HG03064 (cell line): ENCODE measurements at regions not wholly inside any gene's neighbourhood (a gene's known extent, or its start where the extent isn't known, plus 50 kb on each side); places are given as distances from the start of the nearest gene placed in this dataset.
A peak's percentile ranks its signal among the peaks of the same experiment; 100 is the strongest.

Experiments
- ATAC-seq: cut with Tn5 transposase; IDR thresholded peaks from one replicate; pipeline ENCODE4 v1.9.1; 2021; ENCODE audit warnings: low read depth; ENCODE audit not compliant: unreplicated experiment

DNA sequence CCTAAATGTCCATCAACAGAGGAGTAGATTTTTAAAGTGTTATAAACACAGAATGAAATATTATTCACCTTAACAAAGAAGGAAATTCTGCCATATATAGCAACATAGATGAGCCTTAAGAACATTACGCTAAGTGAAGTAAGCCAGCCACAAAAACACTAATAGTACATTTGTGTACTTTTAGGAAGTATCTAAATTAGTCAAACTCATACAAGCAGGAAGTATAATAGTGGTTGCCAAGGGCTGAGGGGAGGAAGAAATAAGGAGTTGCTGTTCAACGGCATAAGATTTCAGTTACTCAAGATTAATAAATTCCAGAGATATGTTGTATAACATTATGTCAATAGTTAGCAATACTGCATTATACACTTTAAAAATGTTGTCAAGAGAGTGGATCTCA lies 181.7 kb upstream of the ZC3H12C start:
- no peak for ATAC-seq

GRCh38 chr11:109914038-109914437 lies 179.2 kb upstream of the ZC3H12C start:
- no peak for ATAC-seq

- no peak for ATAC-seq
Measured at GRCh38 chr11:109914809-109915653, 178.2 kb upstream of the ZC3H12C start.

GRCh38 chr11:109926941-109927340 lies 166.3 kb upstream of the ZC3H12C start:
- ATAC-seq = no peak

- ATAC-seq = no peak
Measured at GRCh38 chr11:109929308-109929707, 163.9 kb upstream of the ZC3H12C start.

- no peak for ATAC-seq
Measured at GRCh38 chr11:109933126-109933525, 160.1 kb upstream of the ZC3H12C start.

- ATAC-seq = no peak
Measured at GRCh38 chr11:109934151-109934550, 159.0 kb upstream of the ZC3H12C start.

DNA sequence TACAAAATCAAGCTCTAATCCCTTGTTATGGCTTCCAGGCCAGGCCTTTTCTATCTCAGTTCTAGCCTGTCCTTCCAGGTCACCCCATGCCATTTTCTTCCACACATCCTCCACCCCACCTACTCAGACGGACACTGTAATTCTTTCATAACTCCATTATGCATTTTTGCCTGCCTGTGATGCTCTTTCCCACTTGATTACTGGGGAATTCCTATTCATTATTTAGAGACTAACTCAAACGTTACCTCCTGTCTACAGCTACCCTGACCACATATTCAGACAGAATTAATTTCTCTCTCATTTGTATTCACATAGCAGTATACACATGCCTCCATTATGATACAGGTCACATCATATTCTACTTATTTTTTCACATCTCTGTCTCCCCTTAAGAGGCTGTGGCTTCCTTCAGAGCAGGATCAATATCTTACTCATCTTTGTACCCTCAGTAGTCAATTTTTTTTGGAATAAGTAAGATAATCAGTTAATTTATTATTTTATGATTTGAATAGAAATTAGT lies 156.5 kb upstream of the ZC3H12C start:
- no peak for ATAC-seq

DNA sequence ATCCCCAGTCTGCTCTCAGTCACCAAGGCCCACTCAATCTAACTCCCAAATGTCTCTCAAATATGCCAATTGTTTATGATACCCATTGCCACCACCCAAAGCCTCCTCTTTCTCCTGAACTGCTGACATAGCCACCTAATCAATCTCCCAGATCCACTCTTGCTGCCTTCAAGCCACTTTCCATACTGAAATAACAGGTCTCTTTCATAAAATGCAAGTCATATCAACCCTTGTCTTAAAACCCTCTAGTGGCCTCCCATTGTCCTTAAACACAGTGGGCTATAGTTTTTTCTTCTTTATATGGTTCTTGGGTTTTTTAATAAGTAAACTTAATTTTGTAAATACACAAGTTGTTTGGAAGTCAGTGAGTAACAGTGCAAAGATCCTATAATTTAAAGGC lies 155.2 kb upstream of the ZC3H12C start:
- no peak for ATAC-seq

DNA sequence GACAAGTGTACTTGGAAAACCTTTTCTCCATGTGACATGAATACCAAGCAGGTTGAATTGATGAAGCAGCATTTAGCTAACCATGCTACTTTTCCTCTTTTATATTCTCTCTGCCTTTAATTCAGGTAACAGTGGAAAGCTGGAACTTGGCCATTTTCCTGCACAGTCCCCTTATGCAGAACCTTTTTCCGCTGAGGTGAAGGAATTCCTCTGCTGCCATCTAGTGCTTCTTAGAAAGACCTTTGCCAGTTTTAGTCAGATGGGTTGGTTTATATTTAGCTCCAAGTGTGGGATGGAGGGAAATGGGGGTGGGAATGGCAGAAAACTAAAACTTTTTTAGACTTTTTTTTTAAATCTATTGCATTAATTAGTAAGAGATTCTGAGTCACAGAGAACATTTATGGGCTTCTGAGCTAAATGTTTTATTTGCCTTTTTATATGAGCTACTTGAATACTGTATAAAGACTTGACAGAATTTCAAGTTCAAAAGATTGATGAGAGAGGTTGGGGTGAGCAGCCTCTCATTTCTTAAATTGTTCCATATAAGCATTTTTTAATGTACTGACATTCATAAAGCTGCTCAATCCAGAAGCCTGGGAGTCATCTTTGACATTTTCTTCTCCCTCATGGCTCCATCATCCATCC lies 153.9 kb upstream of the ZC3H12C start:
- no peak for ATAC-seq

- no peak for ATAC-seq
Measured at GRCh38 chr11:109940816-109941215, 152.4 kb upstream of the ZC3H12C start.

GRCh38 chr11:109945626-109946321 lies 147.4 kb upstream of the ZC3H12C start:
- ATAC-seq = peak; percentile 71

DNA sequence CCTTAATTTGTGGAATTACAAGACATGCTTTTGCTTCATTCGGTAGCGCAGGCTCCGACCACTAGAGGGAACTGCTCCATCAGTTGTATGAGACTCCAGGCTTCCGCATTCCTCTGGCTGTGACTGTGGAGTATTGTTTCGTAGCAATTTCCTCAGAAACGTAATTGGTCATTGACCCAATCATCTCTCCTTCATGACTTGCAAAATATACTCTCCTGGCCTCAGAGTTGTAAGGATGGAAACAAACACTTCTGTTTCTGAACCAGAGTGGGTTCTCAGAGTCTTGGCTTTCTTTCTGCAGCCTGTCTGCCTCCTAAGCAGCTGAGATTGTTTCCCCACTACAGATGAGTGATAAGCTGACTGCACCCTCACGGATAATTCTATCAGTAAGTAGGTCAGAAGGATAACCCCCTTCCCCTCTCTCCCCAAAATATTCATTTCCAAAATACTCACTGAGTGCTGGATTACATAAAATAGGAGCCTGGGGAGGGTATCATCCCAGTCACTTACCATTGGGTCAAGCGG lies 146.8 kb upstream of the ZC3H12C start:
- ATAC-seq = peak; percentile 91

DNA sequence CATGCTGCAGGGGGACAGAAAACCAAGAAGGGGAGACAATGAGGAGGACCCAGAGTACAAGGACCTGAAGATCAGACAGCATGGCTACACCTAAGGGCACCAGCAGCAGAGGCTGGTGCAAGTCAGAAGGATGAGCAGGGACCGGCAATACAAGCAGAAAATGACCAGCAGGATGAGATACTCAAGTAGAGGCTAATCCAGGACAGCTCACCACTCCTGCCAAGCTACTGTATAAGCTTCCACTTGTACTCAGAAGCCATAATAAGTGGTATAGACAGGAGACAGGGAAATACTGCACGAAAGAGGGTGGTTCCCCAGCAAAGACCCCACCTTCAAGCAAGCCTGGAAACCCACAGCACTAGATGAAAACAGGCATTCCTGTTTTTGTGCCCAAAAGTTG lies 138.7 kb upstream of the ZC3H12C start:
- ATAC-seq = no peak

- ATAC-seq = peak; percentile 80
Measured at GRCh38 chr11:109956124-109956793, 136.9 kb upstream of the ZC3H12C start.

- peak; percentile 33 for ATAC-seq
Measured at GRCh38 chr11:109957000-109957399, 136.2 kb upstream of the ZC3H12C start.

- no peak for ATAC-seq
Measured at GRCh38 chr11:109957601-109958000, 135.6 kb upstream of the ZC3H12C start.

- no peak for ATAC-seq
Measured at GRCh38 chr11:109958131-109958820, 134.9 kb upstream of the ZC3H12C start.

GRCh38 chr11:109958821-109959166 lies 134.4 kb upstream of the ZC3H12C start:
- no peak for ATAC-seq

GRCh38 chr11:109960831-109961230 lies 132.4 kb upstream of the ZC3H12C start:
- no peak for ATAC-seq
